ENCODE measurements at regions not wholly inside any gene's neighbourhood (a gene's known extent, or its start where the extent isn't known, plus 50 kb on each side); places are given as distances from the start of the nearest gene placed in this dataset.

GRCh38 chr2:17311106-17311619 lies 207.1 kb downstream of the RAD51AP2 start:
- H3K27ac ChIP-seq, result no peak overlapping the region
- whole genome bisulfite sequencing, 2 donors, result 94 to 98% methylated on average over 2 of the region's 2 CpGs
- intact Hi-C loops (cut with DNase I), result no loop called here
- H3K36me3 ChIP-seq, result no peaks in the 10 kb centered on the region
- H3K4me3 ChIP-seq, result no peak overlapping the region
- no peaks in the 10 kb centered on the region for H3K4me1 ChIP-seq
- H3K27me3 ChIP-seq, result no peaks in the 10 kb centered on the region
- no peak for DNase-seq
- TF ChIP-seq POLR2A (IDR thresholded peaks at IDR 0.05) (no peak), CTCF (IDR thresholded peaks at IDR 0.05) (no peak)
- H3K9me3 ChIP-seq, result no peaks in the 10 kb centered on the region

GRCh38 chr2:17309741-17310339 lies 208.4 kb downstream of the RAD51AP2 start:
- DNase-seq, result no peak
- Histone ChIP-seq H3K4me1 (no peaks in the 10 kb centered on the region), H3K4me3 (no peak overlapping the region), H3K27me3 (no peaks in the 10 kb centered on the region), H3K36me3 (no peaks in the 10 kb centered on the region), H3K27ac (no peak overlapping the region), H3K9me3 (no peaks in the 10 kb centered on the region)
- 22 to 35% methylated on average over 6 of the region's 6 CpGs for WGBS, 2 donors
- TF ChIP-seq CTCF (IDR thresholded peaks at IDR 0.05), result peak; percentile 16 to 71 (median 57)
- TF ChIP-seq POLR2A (IDR thresholded peaks at IDR 0.05), result no peak
- intact Hi-C loops (cut with DNase I), result loop anchor here (10.0 kb wide), 1 partner anchor 525 kb away; no protein-coding TSS in a partner anchor

GRCh38 chr2:17309181-17309580 lies 209.1 kb downstream of the RAD51AP2 start:
- no peaks in the 10 kb centered on the region for H3K27me3 ChIP-seq
- WGBS, 2 donors, result 60 to 66% methylated on average over 2 of the region's 2 CpGs
- intact Hi-C loops (cut with DNase I), result loop anchor here (10.0 kb wide), 1 partner anchor 524 kb away; no protein-coding TSS in a partner anchor
- no peaks in the 10 kb centered on the region for H3K9me3 ChIP-seq
- DNase-seq, result no peak
- H3K4me1 ChIP-seq, result no peaks in the 10 kb centered on the region
- no peak overlapping the region for H3K27ac ChIP-seq
- H3K4me3 ChIP-seq, result no peak overlapping the region
- no peaks in the 10 kb centered on the region for H3K36me3 ChIP-seq
- no peak for TF ChIP-seq CTCF (IDR thresholded peaks at IDR 0.05)
- no peak for TF ChIP-seq POLR2A (IDR thresholded peaks at IDR 0.05)

- H3K4me3 ChIP-seq, result no peak overlapping the region
- no peaks in the 10 kb centered on the region for H3K4me1 ChIP-seq
- no peaks in the 10 kb centered on the region for H3K9me3 ChIP-seq
- 89 to 91% methylated on average over 2 of the region's 2 CpGs for WGBS, 2 donors
- H3K27me3 ChIP-seq, result no peaks in the 10 kb centered on the region
- no peak for DNase-seq
- no peak overlapping the region for H3K27ac ChIP-seq
- intact Hi-C loops (cut with DNase I), result loop anchor here (10.0 kb wide), 1 partner anchor 522 kb away; no protein-coding TSS in a partner anchor
- H3K36me3 ChIP-seq, result no peaks in the 10 kb centered on the region
- no peak for TF ChIP-seq POLR2A (IDR thresholded peaks at IDR 0.05)
- TF ChIP-seq CTCF (IDR thresholded peaks at IDR 0.05), result no peak
These were observed 211.5 kb downstream of the RAD51AP2 start for GRCh38 chr2:17306706-17307105.

GRCh38 chr2:17306219-17306618 lies 212.0 kb downstream of the RAD51AP2 start:
- WGBS, 2 donors, result 85 to 87% methylated on average over 1 of the region's 1 CpG
- Histone ChIP-seq H3K4me1 (no peaks in the 10 kb centered on the region), H3K9me3 (no peaks in the 10 kb centered on the region), H3K27ac (no peak overlapping the region), H3K27me3 (no peaks in the 10 kb centered on the region), H3K36me3 (no peaks in the 10 kb centered on the region), H3K4me3 (no peak overlapping the region)
- TF ChIP-seq CTCF (IDR thresholded peaks at IDR 0.05) (no peak), POLR2A (IDR thresholded peaks at IDR 0.05) (no peak)
- no peak for DNase-seq
- intact Hi-C loops (cut with DNase I), result loop anchor here (10.0 kb wide), 1 partner anchor 521 kb away; no protein-coding TSS in a partner anchor

Measured in esophagus squamous epithelium (tissue), 5 donors.